ENCODE measurements at regions not wholly inside any gene's neighbourhood (a gene's known extent, or its start where the extent isn't known, plus 50 kb on each side); places are given as distances from the start of the nearest gene placed in this dataset.
"Not testable (repeated sequence)": the region's sequence is repeated elsewhere in the genome, so short reads cannot be mapped to it uniquely, and the experiment has no call there.

DNA sequence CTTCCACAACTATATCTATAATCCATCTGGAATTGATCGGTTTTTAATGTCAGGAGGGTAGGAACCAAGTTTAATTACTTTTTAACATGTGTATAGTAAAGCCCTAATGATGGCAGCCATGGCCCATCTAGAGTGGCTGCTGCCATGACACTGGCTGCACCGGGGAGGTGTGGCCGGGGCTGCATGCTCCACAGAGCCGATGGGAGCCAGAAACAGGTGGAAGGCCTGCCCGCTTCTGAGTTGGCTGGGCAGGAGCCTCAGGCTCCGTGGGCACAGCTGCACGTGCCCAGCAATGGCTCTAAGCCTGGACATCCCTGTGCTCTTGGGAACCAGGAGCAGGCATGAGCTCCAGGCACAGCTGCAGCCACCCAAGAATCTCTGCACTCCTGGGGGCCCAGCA is 73.0 kb downstream of the GBP6 start:
- DNase-seq: no peak

DNA sequence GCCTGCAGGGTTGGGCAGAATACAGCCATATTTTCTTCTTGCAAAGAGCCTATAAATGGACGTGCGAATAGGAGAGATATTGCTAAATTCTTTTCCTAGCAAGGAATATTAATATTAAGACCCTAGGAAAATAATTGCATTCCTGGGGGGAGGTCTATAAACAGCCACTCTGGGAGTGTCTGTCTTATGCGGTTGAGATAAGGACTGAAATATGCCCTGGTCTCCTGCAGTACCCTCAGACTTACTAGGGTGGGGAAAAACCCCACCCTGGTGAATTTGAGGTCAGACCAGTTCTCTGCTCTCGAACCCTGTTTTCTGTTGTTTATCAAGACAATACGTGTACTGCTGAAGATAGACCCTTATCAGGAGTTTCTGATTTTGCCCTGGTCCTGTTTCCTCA is 74.4 kb downstream of the GBP6 start:
- not testable (repeated sequence) for DNase-seq

DNA sequence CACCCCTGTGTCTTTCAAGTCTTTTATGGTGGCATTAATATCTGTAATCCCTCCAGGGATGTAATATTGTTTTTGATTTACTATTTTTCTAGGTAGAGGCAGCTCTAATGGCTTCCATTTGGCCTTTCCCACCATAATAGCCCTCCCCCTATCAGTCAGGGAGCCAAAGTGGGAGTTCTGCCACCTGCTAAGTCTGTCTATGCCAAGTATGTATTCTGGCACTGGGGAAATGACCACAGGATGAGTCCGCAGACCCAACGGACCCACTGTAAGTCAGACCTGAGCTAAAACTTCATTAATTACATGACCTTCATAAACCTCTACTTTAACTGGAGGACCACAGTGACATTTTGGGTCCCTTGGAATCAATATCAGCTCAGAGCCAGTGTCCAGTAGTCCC is 77.1 kb downstream of the GBP6 start:
- DNase-seq: no peak

DNA sequence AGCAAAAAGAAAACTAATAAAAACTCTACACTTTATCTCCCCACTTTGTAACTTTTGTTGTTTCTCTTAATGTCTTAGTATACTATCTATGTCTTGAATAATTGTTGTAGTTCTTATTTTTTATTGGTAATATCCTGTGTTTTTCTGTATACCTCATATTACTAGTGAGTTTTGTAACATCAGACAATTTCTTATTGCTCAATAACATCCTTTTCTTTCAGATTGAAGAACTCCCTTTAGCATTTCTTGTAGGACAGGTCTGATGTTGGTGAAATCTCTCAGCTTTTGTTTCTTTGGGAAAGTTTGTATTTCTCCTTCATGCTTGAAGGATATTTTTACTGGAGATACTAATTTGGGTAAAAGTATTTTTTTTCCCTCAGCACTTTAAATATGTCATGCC is 79.8 kb upstream of the LRRC8B start:
- DNase-seq: no peak

DNA sequence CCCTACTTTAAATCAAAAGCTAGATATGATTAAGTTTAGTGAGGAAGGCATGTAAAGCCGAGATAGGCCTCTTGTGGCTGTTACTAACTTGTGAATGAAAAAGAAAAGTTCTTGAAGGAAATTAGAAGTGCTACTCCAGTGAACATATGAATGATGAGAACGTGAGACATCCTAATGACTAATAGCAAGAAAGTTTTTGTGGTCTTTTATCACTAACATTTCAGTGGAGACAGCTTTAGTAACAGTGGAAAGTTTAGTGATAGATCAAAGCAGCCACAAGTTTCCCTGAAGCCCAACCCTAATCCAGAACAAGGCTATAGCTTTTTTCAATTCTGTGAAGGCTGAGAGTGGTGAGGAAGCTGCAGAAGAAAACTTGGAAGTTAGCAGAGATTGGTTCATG is 73.6 kb upstream of the LRRC8B start:
- no peak for DNase-seq

DNA sequence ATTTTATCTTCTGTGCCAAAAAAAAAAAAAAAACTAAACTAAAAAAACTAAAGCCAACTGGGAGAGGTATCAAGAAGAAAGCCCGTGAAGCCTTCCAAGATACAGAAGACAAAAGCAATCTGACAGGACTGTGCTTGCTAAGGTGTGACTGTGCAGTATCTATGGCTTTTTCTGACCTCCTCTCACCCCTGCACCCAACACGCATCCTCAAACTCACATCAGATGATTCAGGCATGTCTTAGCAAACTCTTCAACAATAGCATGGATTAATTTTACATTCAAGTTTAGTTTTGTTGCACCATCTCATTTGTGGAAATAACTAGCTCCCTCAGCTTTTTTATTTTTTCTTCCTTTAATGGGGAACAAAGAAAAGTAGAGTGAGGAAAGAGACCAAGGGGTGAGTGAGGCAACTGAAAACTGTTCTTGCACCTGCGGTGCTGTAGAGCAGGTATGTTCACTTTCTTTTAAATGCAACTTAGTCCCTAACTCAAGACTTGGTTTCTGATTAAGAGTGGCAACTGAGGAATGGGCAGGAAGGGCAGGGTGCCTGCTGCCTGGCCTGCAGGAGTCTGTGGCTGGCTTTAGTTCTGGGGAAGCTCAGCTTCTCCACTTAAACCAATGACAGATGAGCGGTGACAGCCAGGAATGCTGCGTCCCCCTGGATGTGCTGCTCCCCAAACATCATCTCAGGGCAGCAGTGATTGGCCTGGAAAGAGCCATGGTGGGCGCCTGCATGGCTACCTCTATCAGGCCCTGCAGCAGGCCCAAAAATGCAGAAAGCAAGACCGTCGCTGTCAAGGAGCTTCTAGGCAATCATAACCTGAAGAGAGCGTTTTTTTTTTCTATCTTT is 71.3 kb upstream of the LRRC8B start:
- DNase-seq: no peak

DNA sequence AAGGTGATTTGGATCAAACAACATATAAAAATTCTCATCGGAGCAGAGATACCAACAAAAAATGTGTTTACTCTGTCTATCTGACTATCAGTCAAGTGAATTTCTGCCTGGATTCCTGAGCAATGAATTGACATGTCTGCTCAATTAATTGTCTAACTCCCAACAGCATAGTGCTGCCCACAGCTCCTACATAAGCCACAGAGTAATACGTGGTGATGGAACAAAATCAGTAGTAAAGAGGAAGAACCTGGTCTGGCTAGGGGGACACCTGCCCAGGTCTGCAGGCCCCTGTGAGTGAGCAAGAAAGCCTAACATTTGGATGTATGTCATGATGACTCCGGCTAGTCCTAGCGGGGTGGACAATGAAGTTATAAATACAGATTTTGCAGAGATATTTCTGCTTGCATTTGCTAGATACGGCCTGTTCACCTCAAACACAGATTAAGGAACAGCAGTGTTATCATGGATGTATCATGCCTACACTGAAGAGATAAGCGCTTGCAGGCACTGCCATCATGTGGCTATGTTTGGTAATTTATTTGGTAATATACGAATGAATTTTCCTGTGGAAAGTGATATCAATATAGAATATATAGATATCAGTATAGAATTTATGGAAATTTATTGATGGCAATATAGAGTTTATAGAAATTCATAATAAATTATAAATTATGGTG is 69.6 kb upstream of the LRRC8B start:
- DNase-seq: peak in 21 of 51 donors; percentile 1 to 37 (median 11)

DNA sequence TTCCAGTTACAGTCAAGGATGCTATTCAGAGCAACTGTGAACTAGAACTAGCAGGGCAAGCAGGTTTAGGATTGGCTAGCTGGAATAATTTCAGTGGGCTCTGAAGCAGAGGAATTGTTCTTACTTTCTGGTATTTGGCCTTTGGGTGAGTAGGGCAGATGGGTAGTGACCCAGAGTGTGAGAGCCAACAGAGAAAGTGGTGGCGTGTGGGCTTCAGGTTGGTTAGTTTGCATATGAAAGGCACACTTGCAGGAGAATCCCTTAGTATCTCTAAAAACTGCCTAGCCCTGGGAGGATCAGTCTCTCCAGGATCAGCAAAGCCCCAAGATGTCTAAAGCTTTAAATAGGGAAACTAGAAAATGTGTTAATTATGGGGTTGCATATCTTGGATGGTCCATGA is 67.6 kb upstream of the LRRC8B start:
- DNase-seq: no peak

DNA sequence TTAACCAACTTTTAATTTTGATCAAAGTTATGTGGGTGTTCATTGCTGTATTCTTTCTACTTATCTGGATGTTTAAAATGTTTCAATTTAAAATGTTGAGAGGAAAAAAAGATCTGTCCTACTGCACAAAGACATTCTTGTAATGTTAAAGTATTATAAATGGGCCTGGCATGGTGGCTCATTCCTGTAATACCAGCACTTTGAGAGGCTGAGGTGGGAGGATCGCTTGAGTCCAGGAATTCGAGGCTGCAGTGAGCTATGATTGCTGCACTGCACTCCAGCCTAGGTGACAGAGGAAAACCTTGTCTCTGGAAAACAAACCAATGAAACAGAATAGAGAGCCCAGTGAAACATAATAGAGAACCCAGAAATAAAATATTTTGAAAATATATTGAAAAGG is 65.5 kb upstream of the LRRC8B start:
- no peak for DNase-seq

DNA sequence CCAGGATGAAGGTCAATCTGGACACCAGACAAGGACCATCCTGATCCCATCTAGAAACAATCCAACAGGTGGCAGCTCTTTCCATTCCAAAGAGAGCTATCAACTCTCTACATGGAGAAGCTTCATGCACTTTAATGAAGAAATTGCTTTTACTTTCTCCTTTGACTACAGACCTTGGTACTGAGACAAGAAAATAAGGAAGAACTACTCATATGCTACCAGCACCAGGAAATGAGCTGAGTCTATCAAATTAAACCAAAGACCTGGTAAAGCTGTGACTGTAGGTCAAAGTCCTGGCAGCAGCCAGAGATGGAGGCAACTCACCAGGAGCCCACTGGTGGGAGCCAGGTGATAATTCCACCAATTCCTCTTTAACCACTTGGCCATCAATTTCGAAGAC is 64.3 kb upstream of the LRRC8B start:
- DNase-seq: no peak

DNA sequence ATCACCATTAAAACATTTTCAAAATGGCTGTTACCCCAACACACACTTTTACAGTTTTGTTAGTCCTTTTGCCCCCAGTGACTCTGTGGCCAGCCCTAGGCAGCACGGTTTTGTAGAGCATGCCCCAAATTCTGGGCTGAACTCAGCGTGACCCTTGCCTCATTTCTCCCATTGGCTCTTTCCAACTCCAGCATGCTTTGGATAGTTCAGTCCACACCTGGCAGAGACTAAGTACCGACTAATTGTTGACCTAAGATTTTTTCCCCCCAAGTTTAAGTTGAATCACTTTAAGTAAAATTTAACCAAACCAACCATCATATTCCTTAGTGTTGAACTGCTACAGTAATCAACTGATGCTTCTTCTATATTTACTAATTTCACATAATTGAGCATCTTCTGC is 62.4 kb upstream of the LRRC8B start:
- no peak for DNase-seq

DNA sequence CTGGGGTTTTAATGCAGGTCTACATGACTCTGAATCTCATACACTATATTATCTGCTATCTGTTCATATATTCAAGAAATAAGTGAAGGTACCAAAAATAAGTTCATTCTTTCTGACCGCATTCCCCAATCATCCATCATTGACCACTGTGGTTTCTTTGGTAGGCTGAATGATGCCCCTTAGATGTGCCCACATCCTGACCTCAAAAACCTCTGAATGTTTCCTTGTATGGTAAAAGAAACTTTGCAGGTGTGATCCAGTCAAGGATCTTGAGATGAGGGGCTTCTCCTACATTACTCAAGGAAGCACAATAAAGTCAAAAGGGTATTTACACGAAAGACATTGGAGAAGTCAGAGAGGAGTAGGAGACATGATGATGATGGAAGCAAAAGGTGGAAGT is 60.6 kb upstream of the LRRC8B start:
- no peak for DNase-seq

DNA sequence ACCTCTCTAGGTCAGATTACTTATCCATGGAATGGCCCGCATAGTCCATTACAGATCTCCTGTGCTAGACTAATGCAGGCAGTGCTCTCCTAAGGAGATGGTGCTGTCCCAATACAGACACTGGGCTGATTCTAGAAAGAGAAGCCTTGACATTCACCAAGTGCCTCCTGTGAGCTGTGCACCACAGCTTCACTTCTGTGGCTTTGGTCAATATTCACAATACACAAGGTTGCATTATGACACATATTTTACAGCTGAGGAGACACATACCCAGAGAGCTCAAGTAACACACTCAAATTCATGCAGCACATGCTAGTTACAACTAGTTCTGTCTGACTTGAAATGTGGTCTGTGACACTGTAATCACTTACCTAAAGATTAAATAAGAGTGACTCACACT is 59.4 kb upstream of the LRRC8B start:
- no peak for DNase-seq

DNA sequence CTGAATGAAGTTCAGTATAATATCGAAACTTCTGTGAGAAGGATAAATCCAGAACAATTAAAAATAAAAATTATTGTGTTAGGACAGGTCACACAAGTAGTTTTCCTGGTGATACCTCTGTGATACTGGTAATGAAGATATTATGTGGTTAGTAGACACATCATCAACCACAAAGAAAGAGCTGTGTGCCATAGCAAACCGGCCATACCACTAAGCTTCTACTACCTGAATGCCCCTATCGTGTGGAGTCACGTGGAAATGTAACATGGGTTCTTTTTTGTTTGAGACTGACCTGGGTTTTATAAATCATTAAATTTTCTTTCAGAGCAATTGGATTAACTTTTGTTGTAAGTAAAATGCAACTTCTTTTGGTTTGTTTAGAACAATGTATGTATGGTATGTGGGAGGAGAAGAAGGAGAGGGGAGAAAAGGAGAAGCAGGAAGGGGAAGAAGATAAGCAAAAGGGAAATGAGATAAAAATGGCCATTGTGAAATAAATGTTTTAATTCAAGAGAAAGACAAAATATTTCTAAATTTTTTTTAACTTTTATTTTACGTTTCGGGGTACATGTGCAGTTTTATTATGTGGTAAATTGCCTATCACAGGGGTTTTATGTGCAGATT is 58.2 kb upstream of the LRRC8B start:
- no peak for DNase-seq

DNA sequence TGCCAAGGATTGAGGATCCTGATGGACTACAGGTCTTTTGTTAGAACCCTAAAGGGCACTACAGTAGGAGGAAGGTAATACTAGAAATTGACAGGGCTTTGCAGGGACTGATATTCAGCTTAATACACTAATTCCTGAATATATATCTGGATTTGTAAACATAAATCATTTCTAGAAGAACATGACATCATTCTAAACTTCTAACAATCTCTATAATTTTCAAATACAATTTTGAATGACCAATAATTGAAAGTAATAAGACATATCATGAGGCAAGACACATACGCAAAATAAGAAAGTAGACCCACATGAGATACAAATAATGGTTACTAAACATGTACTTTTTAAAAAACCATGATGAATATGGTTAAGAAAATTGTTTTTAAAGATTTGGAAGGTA is 52.4 kb upstream of the LRRC8B start:
- no peak for DNase-seq

DNA sequence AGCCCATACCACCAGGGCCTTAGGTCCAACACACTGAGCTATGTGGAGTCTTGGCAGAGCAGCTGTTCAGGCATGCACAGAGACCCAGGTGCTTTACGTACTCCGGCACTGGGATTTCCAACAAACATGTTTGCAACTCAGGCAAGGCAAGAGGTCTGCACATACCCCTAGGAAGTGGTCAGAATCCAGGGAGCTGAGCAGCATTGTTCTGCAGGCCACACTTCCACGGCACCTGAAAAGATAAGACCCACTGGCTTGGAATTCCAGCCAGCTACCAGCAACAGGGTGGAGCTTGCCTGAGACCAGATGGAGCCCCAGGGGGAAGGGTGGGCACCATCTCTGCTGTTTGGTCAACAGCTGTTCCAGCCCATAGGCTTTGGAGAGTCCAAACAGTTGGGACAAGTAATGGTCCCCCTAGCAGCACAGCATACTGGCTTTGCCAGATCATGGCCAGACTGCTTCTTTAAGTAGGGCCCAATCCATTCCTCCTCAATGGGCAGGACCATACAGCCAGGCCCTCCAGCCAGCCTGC is 51.7 kb upstream of the LRRC8B start:
- no peak for DNase-seq
